ENCODE measurements at regions not wholly inside any gene's neighbourhood (a gene's known extent, or its start where the extent isn't known, plus 50 kb on each side); places are given as distances from the start of the nearest gene placed in this dataset.

GRCh38 chr20:22501034-22501433, 83.3 kb downstream of the FOXA2 start (continued):
- TF ChIP-seq RBBP5 (IDR thresholded peaks at IDR 0.05; ENCODE audit: borderline replicate concordance, low read depth, low read length) = no peak
- TF ChIP-seq CTCF (IDR thresholded peaks at IDR 0.05; ENCODE audit: control extremely low read depth in 1 of 3, insufficient read depth in 1 of 3, low read depth in 1 of 3, low read length in 3 of 3) = no peak
- no peak for TF ChIP-seq HDAC6 (IDR thresholded peaks at IDR 0.05; ENCODE audit: low read depth, low read length)
- TF ChIP-seq TCF12 (IDR thresholded peaks at IDR 0.05; ENCODE audit: low read depth, low read length) = no peak
- TF ChIP-seq KDM5A (IDR thresholded peaks at IDR 0.05; ENCODE audit: low read length) = no peak
- no peak for TF ChIP-seq TAF7 (optimal IDR thresholded peaks at IDR 0.05; ENCODE audit: borderline replicate concordance, low read depth, low read length)

All from H1 (cell line).